ENCODE measurements at regions not wholly inside any gene's neighbourhood (a gene's known extent, or its start where the extent isn't known, plus 50 kb on each side); places are given as distances from the start of the nearest gene placed in this dataset.

GRCh38 chr9:118761016-118761790 is 608.0 kb downstream of the BRINP1 start:
- H3K4me1 ChIP-seq (ENCODE audit: control insufficient read depth, extremely low read depth, insufficient read depth, low read length): no peaks in the 10 kb centered on the region
- no peak overlapping the region for H2AFZ ChIP-seq (ENCODE audit: low read length)
- no peaks in the 10 kb centered on the region for H3K9me3 ChIP-seq (ENCODE audit: control insufficient read depth, insufficient read depth, low read depth, low read length)
- H3K4me3 ChIP-seq (replicated peaks in 1 of 4; ENCODE audit: control extremely low read depth in 1 of 4, insufficient read depth in 1 of 4, low read depth in 3 of 4, low read length in 4 of 4): no peak overlapping the region
- H3K27me3 ChIP-seq (ENCODE audit: control insufficient read depth, insufficient read depth, low read length): no peaks in the 10 kb centered on the region
- DNase-seq (ENCODE audit: low read depth in 2 of 2): no peak
- no peak overlapping the region for H3K27ac ChIP-seq (ENCODE audit: insufficient read depth, low read length)
- no peak overlapping the region for H3K9ac ChIP-seq (ENCODE audit: insufficient read depth, low read length)
- H3K4me2 ChIP-seq (ENCODE audit: extremely low read depth, insufficient read depth, low read length): no peak overlapping the region
- no peak for TF ChIP-seq CTCF (conservative IDR thresholded peaks at IDR 0.05 in 1 of 2, IDR thresholded peaks at IDR 0.05 in 1 of 2; ENCODE audit: low read depth in 1 of 2, low read length in 2 of 2)
- TF ChIP-seq EZH2 (IDR thresholded peaks at IDR 0.05; ENCODE audit: low read length, missing control alignments): no peak
- no peaks in the 10 kb centered on the region for H4K20me1 ChIP-seq (ENCODE audit: control insufficient read depth, extremely low read depth, insufficient read depth, low read length)
- H3K79me2 ChIP-seq (ENCODE audit: control insufficient read depth, insufficient read depth, low read length): no peaks in the 10 kb centered on the region
- no peaks in the 10 kb centered on the region for H3K36me3 ChIP-seq (ENCODE audit: control insufficient read depth, insufficient read depth, low read length)

- Histone ChIP-seq H3K36me3 (ENCODE audit: control insufficient read depth, insufficient read depth, low read length) (no peaks in the 10 kb centered on the region), H4K20me1 (ENCODE audit: control insufficient read depth, extremely low read depth, insufficient read depth, low read length) (no peaks in the 10 kb centered on the region), H2AFZ (ENCODE audit: low read length) (no peak overlapping the region), H3K79me2 (ENCODE audit: control insufficient read depth, insufficient read depth, low read length) (no peaks in the 10 kb centered on the region), H3K4me3 (replicated peaks in 1 of 4; ENCODE audit: control extremely low read depth in 1 of 4, insufficient read depth in 1 of 4, low read depth in 3 of 4, low read length in 4 of 4) (no peak overlapping the region), H3K27ac (ENCODE audit: insufficient read depth, low read length) (no peak overlapping the region), H3K27me3 (ENCODE audit: control insufficient read depth, insufficient read depth, low read length) (no peaks in the 10 kb centered on the region), H3K4me2 (ENCODE audit: extremely low read depth, insufficient read depth, low read length) (no peak overlapping the region), H3K9ac (ENCODE audit: insufficient read depth, low read length) (no peak overlapping the region), H3K9me3 (ENCODE audit: control insufficient read depth, insufficient read depth, low read depth, low read length) (no peaks in the 10 kb centered on the region), H3K4me1 (ENCODE audit: control insufficient read depth, extremely low read depth, insufficient read depth, low read length) (no peaks in the 10 kb centered on the region)
- DNase-seq (ENCODE audit: low read depth in 2 of 2): no peak
- TF ChIP-seq CTCF (conservative IDR thresholded peaks at IDR 0.05 in 1 of 2, IDR thresholded peaks at IDR 0.05 in 1 of 2; ENCODE audit: low read depth in 1 of 2, low read length in 2 of 2) (no peak), EZH2 (IDR thresholded peaks at IDR 0.05; ENCODE audit: low read length, missing control alignments) (no peak)
Measured at GRCh38 chr9:118767571-118767970, 601.7 kb downstream of the BRINP1 start.

- TF ChIP-seq CTCF (conservative IDR thresholded peaks at IDR 0.05 in 1 of 2, IDR thresholded peaks at IDR 0.05 in 1 of 2; ENCODE audit: low read depth in 1 of 2, low read length in 2 of 2) (no peak), EZH2 (IDR thresholded peaks at IDR 0.05; ENCODE audit: low read length, missing control alignments) (no peak)
- Histone ChIP-seq H3K9me3 (ENCODE audit: control insufficient read depth, insufficient read depth, low read depth, low read length) (no peaks in the 10 kb centered on the region), H3K36me3 (ENCODE audit: control insufficient read depth, insufficient read depth, low read length) (no peaks in the 10 kb centered on the region), H3K27me3 (ENCODE audit: control insufficient read depth, insufficient read depth, low read length) (no peaks in the 10 kb centered on the region), H3K4me1 (ENCODE audit: control insufficient read depth, extremely low read depth, insufficient read depth, low read length) (no peaks in the 10 kb centered on the region), H3K9ac (ENCODE audit: insufficient read depth, low read length) (no peak overlapping the region), H3K4me2 (ENCODE audit: extremely low read depth, insufficient read depth, low read length) (no peak overlapping the region), H2AFZ (ENCODE audit: low read length) (no peak overlapping the region), H4K20me1 (ENCODE audit: control insufficient read depth, extremely low read depth, insufficient read depth, low read length) (no peaks in the 10 kb centered on the region), H3K27ac (ENCODE audit: insufficient read depth, low read length) (no peak overlapping the region), H3K4me3 (replicated peaks in 1 of 4; ENCODE audit: control extremely low read depth in 1 of 4, insufficient read depth in 1 of 4, low read depth in 3 of 4, low read length in 4 of 4) (no peak overlapping the region), H3K79me2 (ENCODE audit: control insufficient read depth, insufficient read depth, low read length) (no peaks in the 10 kb centered on the region)
- no peak for DNase-seq (ENCODE audit: low read depth in 2 of 2)
Measured at GRCh38 chr9:118782790-118783463, 586.3 kb downstream of the BRINP1 start.
